Urinary bladder (tissue), 3 donors: ENCODE measurements at regions not wholly inside any gene's neighbourhood (a gene's known extent, or its start where the extent isn't known, plus 50 kb on each side); places are given as distances from the start of the nearest gene placed in this dataset.
A peak's percentile ranks its signal among the peaks of the same experiment; 100 is the strongest.

Experiments used
- DNase-seq: peaks from one replicate; pipeline ENCODE4 v3.0.0-alpha.2; 2015; ENCODE audit errors: extremely low spot score
- H3K27ac ChIP-seq: one replicate; pipeline ENCODE4 v1.5.1; 2013; ENCODE audit warnings: low read depth, mild to moderate bottlenecking, moderate library complexity
- H3K36me3 ChIP-seq: one replicate; pipeline ENCODE4 v1.6.1; 2013; ENCODE audit warnings: mild to moderate bottlenecking, moderate library complexity; ENCODE audit not compliant: insufficient read depth
- H3K4me1 ChIP-seq: one replicate; pipeline ENCODE4 v1.6.1; 2013; ENCODE audit warnings: mild to moderate bottlenecking, moderate library complexity; ENCODE audit not compliant: insufficient read depth
- H3K4me3 ChIP-seq: one replicate; pipeline ENCODE4 v1.5.1; 2013; ENCODE audit warnings: low read depth, low read length
- WGBS: extraction: QIAGEN DNeasy Blood & Tissue Kit; methylation state at CpG from one replicate; pipeline ENCODE4 v1.1.7; 2013; 5-methylcytosine and 5-hydroxymethylcytosine counted together
- donor health status: healthy with polysubstance abuse.
- donor health status: healthy.

GRCh38 chr12:126454581-126454980, 1389.3 kb downstream of the AACS start:
- WGBS = 55% methylated on average over 5 of the region's 5 CpGs
- no peak overlapping the region for H3K27ac ChIP-seq

GRCh38 chr12:126457776-126458175, 1392.5 kb downstream of the AACS start:
- no peak for DNase-seq
- no peak overlapping the region for H3K4me3 ChIP-seq
- no peaks in the 10 kb centered on the region for H3K36me3 ChIP-seq
- H3K4me1 ChIP-seq = no peaks in the 10 kb centered on the region
- H3K27ac ChIP-seq = no peak overlapping the region
- WGBS = 88% methylated on average over 13 of the region's 13 CpGs

More at GRCh38 chr12:126454581-126454980, 1389.3 kb downstream of the AACS start:
- Histone ChIP-seq H3K36me3 (no peaks in the 10 kb centered on the region), H3K4me1 (no peaks in the 10 kb centered on the region), H3K4me3 (no peak overlapping the region)
- no peak for DNase-seq

GRCh38 chr12:126464153-126464552, 1398.9 kb downstream of the AACS start:
- Histone ChIP-seq H3K36me3 (no peaks in the 10 kb centered on the region), H3K4me3 (no peak overlapping the region), H3K27ac (no peak overlapping the region), H3K4me1 (no peaks in the 10 kb centered on the region)
- 79% methylated on average over 5 of the region's 5 CpGs for WGBS
- no peak for DNase-seq

- no peak for DNase-seq
- Histone ChIP-seq H3K4me1 (no peaks in the 10 kb centered on the region), H3K4me3 (no peak overlapping the region), H3K36me3 (no peaks in the 10 kb centered on the region), H3K27ac (no peak overlapping the region)
- 76% methylated on average over 2 of the region's 2 CpGs for WGBS
These were observed 1404.0 kb downstream of the AACS start for GRCh38 chr12:126469211-126469610.

GRCh38 chr12:126474703-126475102, 1409.5 kb downstream of the AACS start:
- 92% methylated on average over 3 of the region's 3 CpGs for WGBS
- no peak overlapping the region for H3K27ac ChIP-seq
- H3K4me3 ChIP-seq = no peak overlapping the region
- DNase-seq = no peak
- H3K4me1 ChIP-seq = no peaks in the 10 kb centered on the region
- H3K36me3 ChIP-seq = no peaks in the 10 kb centered on the region

GRCh38 chr12:126480451-126480850, 1415.2 kb downstream of the AACS start:
- H3K36me3 ChIP-seq = no peaks in the 10 kb centered on the region
- H3K27ac ChIP-seq = no peak overlapping the region
- 59% methylated on average over 10 of the region's 10 CpGs for WGBS
- H3K4me3 ChIP-seq = no peak overlapping the region
- DNase-seq = no peak
- peaks cover 2% of the 10 kb centered on the region for H3K4me1 ChIP-seq

- no peaks in the 10 kb centered on the region for H3K36me3 ChIP-seq
- no peak overlapping the region for H3K4me3 ChIP-seq
- H3K27ac ChIP-seq = no peak overlapping the region
- peaks cover 2% of the 10 kb centered on the region for H3K4me1 ChIP-seq
- 93% methylated on average over 6 of the region's 6 CpGs for WGBS
- DNase-seq = no peak
These were observed 1416.5 kb downstream of the AACS start for GRCh38 chr12:126481688-126482087.

GRCh38 chr12:126482238-126482889, 1417.1 kb downstream of the AACS start:
- Histone ChIP-seq H3K36me3 (no peaks in the 10 kb centered on the region), H3K4me1 (peaks cover 2% of the 10 kb centered on the region), H3K4me3 (no peak overlapping the region), H3K27ac (no peak overlapping the region)
- 90% methylated on average over 1 of the region's 2 CpGs for WGBS
- DNase-seq = no peak

- peak; percentile 84 for DNase-seq
- Histone ChIP-seq H3K27ac (no peak overlapping the region), H3K4me1 (peaks cover 2% of the 10 kb centered on the region), H3K36me3 (no peaks in the 10 kb centered on the region), H3K4me3 (no peak overlapping the region)
- 55% methylated on average over 17 of the region's 17 CpGs for WGBS
These were observed 1418.2 kb downstream of the AACS start for GRCh38 chr12:126483145-126484068.

GRCh38 chr12:126487431-126487980, 1422.3 kb downstream of the AACS start:
- Histone ChIP-seq H3K4me1 (peaks cover 2% of the 10 kb centered on the region), H3K4me3 (no peak overlapping the region), H3K36me3 (no peaks in the 10 kb centered on the region), H3K27ac (no peak overlapping the region)
- DNase-seq = no peak
- WGBS = 87% methylated on average over 4 of the region's 4 CpGs

GRCh38 chr12:126488806-126489205, 1423.6 kb downstream of the AACS start:
- H3K4me3 ChIP-seq = no peak overlapping the region

GRCh38 chr12:126492181-126492580, 1426.9 kb downstream of the AACS start:
- H3K4me3 ChIP-seq = no peak overlapping the region
- no peak overlapping the region for H3K27ac ChIP-seq
- 44% methylated on average over 7 of the region's 7 CpGs for WGBS
- H3K36me3 ChIP-seq = no peaks in the 10 kb centered on the region
- no peaks in the 10 kb centered on the region for H3K4me1 ChIP-seq
- no peak for DNase-seq

More at GRCh38 chr12:126488806-126489205, 1423.6 kb downstream of the AACS start:
- Histone ChIP-seq H3K36me3 (no peaks in the 10 kb centered on the region), H3K4me1 (no peaks in the 10 kb centered on the region), H3K27ac (no peak overlapping the region)
- DNase-seq = no peak
- WGBS = 69% methylated on average over 3 of the region's 3 CpGs

GRCh38 chr12:126493366-126494108, 1428.3 kb downstream of the AACS start:
- Histone ChIP-seq H3K4me3 (no peak overlapping the region), H3K36me3 (no peaks in the 10 kb centered on the region), H3K27ac (no peak overlapping the region), H3K4me1 (no peaks in the 10 kb centered on the region)
- 53% methylated on average over 6 of the region's 6 CpGs for WGBS
- DNase-seq = no peak
